Right lobe of liver (tissue), 4 donors: ENCODE measurements at regions not wholly inside any gene's neighbourhood (a gene's known extent, or its start where the extent isn't known, plus 50 kb on each side); places are given as distances from the start of the nearest gene placed in this dataset.

ENCODE experiments used
- CTCF ChIP-seq, 4 donors: fragments of 200-600 bp in 3 of 4; fragments of 450-650 bp in 1 of 4; IDR thresholded peaks; one replicate each; pipeline versions ENCODE4 v1.5.1 to v1.8.0; 2016 to 2022; ENCODE audit warnings: antibody characterized with exemption in 4 of 4, mild to moderate bottlenecking in 2 of 4
- POLR2A ChIP-seq: fragments of 450-650 bp; IDR thresholded peaks from one replicate; pipeline ENCODE4 v1.6.1; 2017; ENCODE audit warnings: antibody characterized with exemption, mild to moderate bottlenecking
- donor health status: DM: no; HTN: no; CAD: no.
- donor health status: DM: no; HTN: no; CAD: no.
- donor health status: DM: no; HTN: yes; CAD: no.

- no peak for TF ChIP-seq POLR2A
- TF ChIP-seq CTCF (IDR thresholded peaks at IDR 0.05): no peak
Observed at GRCh38 chr2:21305581-21305980, 181.8 kb downstream of the TDRD15 start.
